B cell (primary cell): ENCODE measurements at regions not wholly inside any gene's neighbourhood (a gene's known extent, or its start where the extent isn't known, plus 50 kb on each side); places are given as distances from the start of the nearest gene placed in this dataset.

Experiments
- ATAC-seq: fragments of 200-7000 bp; cut with Tn5 transposase; one replicate; pipeline ENCODE4 v1.10.0; 2021; ENCODE audit warnings: low read depth, mild to moderate bottlenecking, moderate number of reproducible peaks, moderate library complexity
- CTCF ChIA-PET: fragments of 350-600 bp; sonication (Branson Sonifier 250); formaldehyde crosslinking; loops from one replicate; lab custom pipeline; 2021; ENCODE audit warnings: antibody characterized with exemption, inconsistent platforms; lab: Charles Lee
- POLR2A ChIA-PET: fragments of 350-600 bp; sonication (Branson Sonifier 250); formaldehyde crosslinking; loops from one replicate; lab custom pipeline; 2021; ENCODE audit warnings: antibody characterized with exemption; lab: Charles Lee
- DNase-seq: peaks from one replicate; pipeline ENCODE4 v3.0.0; 2013
- H2AFZ ChIP-seq: 2 replicates; pipeline ENCODE4 v1.6.1; 2012; ENCODE audit warnings: mild to moderate bottlenecking, low read depth, low read length; ENCODE audit not compliant: insufficient read depth, poor library complexity, severe bottlenecking
- H3K27ac ChIP-seq, 2 donors: 1 replicate in 1 of 2; 2 replicates in 1 of 2; pipeline ENCODE4 v1.5.1; 2012 to 2013; ENCODE audit warnings: low read length in 2 of 2, mild to moderate bottlenecking in 2 of 2, moderate library complexity in 1 of 2
- H3K27me3 ChIP-seq, 4 experiments: fragments of 200-600 bp in 1 of 4; sonication (generic) in 1 of 4; replicated peaks in 1 of 4; 1 replicate in 2 of 4; 2 replicates in 2 of 4; pipeline versions ENCODE4 v1.6.1 to v1.7.0; 2013 to 2016; ENCODE audit warnings: low read length in 3 of 4, mild to moderate bottlenecking in 2 of 4, mixed read lengths in 1 of 4, moderate library complexity in 1 of 4; ENCODE audit not compliant: insufficient read depth in 4 of 4, control insufficient read depth in 3 of 4; ENCODE audit errors: control extremely low read depth in 1 of 4
- H3K36me3 ChIP-seq, 2 experiments: replicated peaks in 1 of 2; 1 replicate in 1 of 2; 2 replicates in 1 of 2; pipeline versions ENCODE4 v1.6.1 to v1.7.1; 2013; ENCODE audit warnings: low read length in 1 of 2; ENCODE audit not compliant: insufficient read depth in 2 of 2, control insufficient read depth in 1 of 2; ENCODE audit errors: control extremely low read depth in 1 of 2, extremely low read depth in 1 of 2
- H3K4me1 ChIP-seq, 2 donors: fragments of 200-600 bp in 1 of 2; sonication (generic) in 1 of 2; 1 replicate in 1 of 2; 2 replicates in 1 of 2; pipeline versions ENCODE4 v1.5.1 to v1.6.1; 2013 to 2017; ENCODE audit warnings: low read length in 2 of 2; ENCODE audit not compliant: control insufficient read depth in 2 of 2, insufficient read depth in 2 of 2
- H3K4me2 ChIP-seq: replicated peaks from 2 replicates; pipeline ENCODE3; 2012; ENCODE audit warnings: mild to moderate bottlenecking, low read depth, low read length; ENCODE audit not compliant: poor library complexity, severe bottlenecking
- H3K4me3 ChIP-seq, 5 experiments: fragments of 200-600 bp in 1 of 5; sonication (generic) in 1 of 5; 1 replicate in 3 of 5; 2 replicates in 2 of 5; pipeline versions ENCODE4 v1.5.1 to v1.7.0; 2011 to 2016; ENCODE audit warnings: low read length in 4 of 5, mild to moderate bottlenecking in 4 of 5, low read depth in 2 of 5, control low read depth in 1 of 5, moderate library complexity in 1 of 5; ENCODE audit not compliant: insufficient read depth in 1 of 5; ENCODE audit errors: control extremely low read depth in 1 of 5, extremely low read depth in 1 of 5
- H3K79me2 ChIP-seq: fragments of 200-600 bp; sonication (generic); one replicate; pipeline ENCODE4 v1.6.0; 2016; ENCODE audit warnings: low read length; ENCODE audit not compliant: control insufficient read depth, insufficient read depth
- H3K9ac ChIP-seq: fragments of 200-600 bp; sonication (generic); 2 replicates; pipeline ENCODE4 v1.6.1; 2017; ENCODE audit warnings: mild to moderate bottlenecking, low read length, moderate library complexity
- H3K9me3 ChIP-seq, 3 donors: one replicate each; pipeline versions ENCODE4 v1.6.1 to v1.7.1; 2013; ENCODE audit warnings: low read length in 2 of 3; ENCODE audit not compliant: control insufficient read depth in 2 of 3, insufficient read depth in 1 of 3; ENCODE audit errors: control extremely low read depth in 1 of 3
- H4K20me1 ChIP-seq: 2 replicates; pipeline ENCODE4 v1.6.0; 2012; ENCODE audit warnings: mild to moderate bottlenecking, low read length; ENCODE audit not compliant: insufficient read depth, control insufficient read depth, poor library complexity, severe bottlenecking
- H3K27ac Mint-ChIP-seq: one replicate; pipeline ENCODE4 v1.8.0; 2021; ENCODE audit warnings: mixed read lengths
- H3K27me3 Mint-ChIP-seq: one replicate; pipeline ENCODE4 v1.8.0; 2021; ENCODE audit warnings: mixed read lengths
- H3K4me1 Mint-ChIP-seq: one replicate; pipeline ENCODE4 v1.8.0; 2021; ENCODE audit warnings: mixed read lengths
- H3K4me3 Mint-ChIP-seq: one replicate; pipeline ENCODE4 v1.8.0; 2021; ENCODE audit warnings: mixed read lengths
- H3K9me3 Mint-ChIP-seq: one replicate; pipeline ENCODE4 v1.8.0; 2022; ENCODE audit warnings: mixed read lengths; ENCODE audit not compliant: insufficient read depth
- EZH2 ChIP-seq: IDR thresholded peaks from 2 replicates; pipeline ENCODE4 v1.6.1; 2012; ENCODE audit warnings: borderline replicate concordance, low read depth, mild to moderate bottlenecking, moderate library complexity, low read length; ENCODE audit not compliant: insufficient read depth, poor library complexity, severe bottlenecking
- WGBS: methylation state at CpG from one replicate; pipeline ENCODE4 v1.1.5; 2013; ENCODE audit warnings: missing lambda C conversion rate; ENCODE audit not compliant: insufficient coverage; 5-methylcytosine and 5-hydroxymethylcytosine counted together
- intact Hi-C: fragments of 100-400 bp; cut with micrococcal nuclease; formaldehyde crosslinking; loops from one replicate; pipeline ENCODE4 v1.10.0; 2022
- TF ChIP-seq, protein P1 (sequence below): fragments of 200-600 bp; IDR thresholded peaks from one replicate; pipeline ENCODE4 v1.8.0; 2022; ENCODE audit warnings: antibody characterized with exemption, mild to moderate bottlenecking

DNA sequence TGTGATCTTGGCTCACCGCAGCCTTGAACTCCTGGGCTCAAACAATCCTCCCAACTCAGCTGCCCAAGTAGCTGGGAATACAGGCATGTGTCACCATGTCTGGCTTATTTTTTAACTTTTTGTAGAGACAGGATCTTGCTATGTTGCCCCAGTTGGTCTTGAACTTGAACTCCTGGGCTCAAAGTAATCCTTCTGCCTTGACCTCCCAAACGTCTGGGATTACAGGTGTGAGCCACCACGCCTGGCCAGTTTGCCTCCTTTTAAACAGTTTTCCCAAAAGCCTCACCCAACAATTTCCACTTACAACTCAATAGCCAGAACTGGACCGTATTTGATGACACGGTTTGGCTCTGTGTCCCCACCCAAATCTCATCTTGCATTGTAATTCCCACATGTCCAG is 85.4 kb upstream of the FOXN2 start:
- Mint-ChIP-seq H3K9me3 (no peaks in the 10 kb centered on the region), H3K27me3 (no peaks in the 10 kb centered on the region), H3K27ac (no peak overlapping the region), H3K4me3 (no peak overlapping the region), H3K4me1 (peaks cover 21% of the 10 kb centered on the region)
- Histone ChIP-seq H3K27me3 (no peaks in the 10 kb centered on the region), H3K4me2 (no peak overlapping the region), H3K27ac (no peak overlapping the region), H3K79me2 (no peaks in the 10 kb centered on the region), H3K9me3 (no peaks in the 10 kb centered on the region), H3K9ac (no peak overlapping the region), H3K4me1 (peaks cover 20 to 24% of the 10 kb centered on the region in 2 donors), H4K20me1 (no peaks in the 10 kb centered on the region), H3K36me3 (no peaks in the 10 kb centered on the region), H2AFZ (no peak overlapping the region), H3K4me3 (no peak overlapping the region)
- 93% methylated on average over 2 of the region's 5 CpGs for WGBS
- ChIA-PET POLR2A (no interaction called here), CTCF (no interaction called here)
- intact Hi-C loops: no loop called here
- DNase-seq (no peak), ATAC-seq (no peak)
- TF ChIP-seq EZH2: no peak
- TF ChIP-seq, protein P1, sequence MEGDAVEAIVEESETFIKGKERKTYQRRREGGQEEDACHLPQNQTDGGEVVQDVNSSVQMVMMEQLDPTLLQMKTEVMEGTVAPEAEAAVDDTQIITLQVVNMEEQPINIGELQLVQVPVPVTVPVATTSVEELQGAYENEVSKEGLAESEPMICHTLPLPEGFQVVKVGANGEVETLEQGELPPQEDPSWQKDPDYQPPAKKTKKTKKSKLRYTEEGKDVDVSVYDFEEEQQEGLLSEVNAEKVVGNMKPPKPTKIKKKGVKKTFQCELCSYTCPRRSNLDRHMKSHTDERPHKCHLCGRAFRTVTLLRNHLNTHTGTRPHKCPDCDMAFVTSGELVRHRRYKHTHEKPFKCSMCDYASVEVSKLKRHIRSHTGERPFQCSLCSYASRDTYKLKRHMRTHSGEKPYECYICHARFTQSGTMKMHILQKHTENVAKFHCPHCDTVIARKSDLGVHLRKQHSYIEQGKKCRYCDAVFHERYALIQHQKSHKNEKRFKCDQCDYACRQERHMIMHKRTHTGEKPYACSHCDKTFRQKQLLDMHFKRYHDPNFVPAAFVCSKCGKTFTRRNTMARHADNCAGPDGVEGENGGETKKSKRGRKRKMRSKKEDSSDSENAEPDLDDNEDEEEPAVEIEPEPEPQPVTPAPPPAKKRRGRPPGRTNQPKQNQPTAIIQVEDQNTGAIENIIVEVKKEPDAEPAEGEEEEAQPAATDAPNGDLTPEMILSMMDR: no peak

DNA sequence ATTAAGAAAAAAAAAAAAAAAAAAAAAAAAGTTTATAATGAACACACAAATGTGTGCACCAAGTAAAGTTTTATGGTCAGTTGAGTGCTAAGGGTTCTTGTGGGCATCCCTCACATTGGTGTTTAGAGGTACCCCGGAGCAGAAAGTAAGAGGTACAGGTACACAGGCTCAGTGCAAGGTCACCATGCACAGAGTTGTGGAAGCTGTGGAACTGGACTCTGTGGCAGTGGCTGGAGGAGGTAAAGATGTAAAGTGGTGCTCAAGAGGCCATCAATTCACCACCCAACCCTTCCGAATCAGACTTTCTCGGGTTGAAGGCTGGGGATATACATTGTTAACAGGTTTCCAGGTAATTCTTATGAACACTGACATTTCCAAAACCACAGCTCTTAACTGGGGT is 83.6 kb upstream of the FOXN2 start:
- no peak overlapping the region for H3K27ac Mint-ChIP-seq
- no peaks in the 10 kb centered on the region for H3K9me3 Mint-ChIP-seq
- H2AFZ ChIP-seq: no peak overlapping the region
- no peaks in the 10 kb centered on the region for H3K27me3 Mint-ChIP-seq
- H3K4me3 ChIP-seq: no peak overlapping the region
- H3K79me2 ChIP-seq: no peaks in the 10 kb centered on the region
- no peak overlapping the region for H3K27ac ChIP-seq
- ChIA-PET POLR2A (interaction anchor here (0.8 kb wide), 1 partner anchor 122 kb away, joined by 11 read pairs; no protein-coding TSS in a partner anchor), CTCF (no interaction called here)
- no peak for DNase-seq
- H3K9me3 ChIP-seq: no peaks in the 10 kb centered on the region
- TF ChIP-seq, protein P1: no peak
- no peak for TF ChIP-seq EZH2
- no peak overlapping the region for H3K4me2 ChIP-seq
- peaks cover 21% of the 10 kb centered on the region for H3K4me1 Mint-ChIP-seq
- no peak for ATAC-seq
- H4K20me1 ChIP-seq: no peaks in the 10 kb centered on the region
- no peak overlapping the region for H3K4me3 Mint-ChIP-seq
- H3K9ac ChIP-seq: no peak overlapping the region
- H3K27me3 ChIP-seq: no peaks in the 10 kb centered on the region
- 100% methylated on average over 1 of the region's 3 CpGs for WGBS
- H3K4me1 ChIP-seq: peaks cover 20 to 24% of the 10 kb centered on the region in 2 donors
- intact Hi-C loops: no loop called here
- no peaks in the 10 kb centered on the region for H3K36me3 ChIP-seq
